Panc1 (cell line): ENCODE measurements at regions not wholly inside any gene's neighbourhood (a gene's known extent, or its start where the extent isn't known, plus 50 kb on each side); places are given as distances from the start of the nearest gene placed in this dataset.

ENCODE experiments used
- POLR2AphosphoS5 ChIP-seq: IDR thresholded peaks from 2 replicates; pipeline ENCODE4 v1.6.1; 2012; ENCODE audit warnings: mild to moderate bottlenecking, low read depth, low read length, moderate library complexity
- TCF7L2 ChIP-seq: IDR thresholded peaks from 2 replicates; pipeline ENCODE4 v1.6.1; 2011; ENCODE audit warnings: mild to moderate bottlenecking, low read depth, low read length, inconsistent platforms

DNA sequence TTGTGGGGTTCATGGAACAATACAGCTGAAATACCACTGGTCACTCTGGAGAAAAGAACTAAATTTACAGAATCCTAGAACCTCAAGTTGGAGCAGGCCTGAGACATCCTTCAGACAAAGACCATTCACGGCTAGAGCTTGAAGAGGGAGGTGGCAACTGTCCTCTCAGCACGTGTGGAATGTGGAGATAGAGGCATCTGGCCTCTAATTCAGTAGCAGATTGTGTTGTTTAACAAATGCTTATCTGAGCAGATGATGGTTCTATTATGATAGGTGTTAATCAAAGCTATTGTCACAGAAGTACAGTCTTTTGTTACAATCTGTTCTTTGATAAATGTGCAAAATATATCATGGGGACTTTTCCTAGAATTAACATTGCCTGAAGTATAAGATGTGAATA lies 121.7 kb upstream of the KCNIP4 start:
- TF ChIP-seq TCF7L2 = no peak
- no peak for TF ChIP-seq POLR2AphosphoS5
